KMS-11 (cell line): ENCODE measurements at regions not wholly inside any gene's neighbourhood (a gene's known extent, or its start where the extent isn't known, plus 50 kb on each side); places are given as distances from the start of the nearest gene placed in this dataset.

Experiments used
- H2AFZ ChIP-seq: fragments of 200-600 bp; sonication (generic); 2 replicates; pipeline ENCODE4 v1.6.1; 2016; ENCODE audit warnings: antibody characterized with exemption, mixed run types, low read depth
- H3K27ac ChIP-seq: fragments of 200-600 bp; sonication (generic); 2 replicates; pipeline ENCODE4 v1.6.1; 2016; ENCODE audit warnings: mild to moderate bottlenecking, mixed run types
- H3K27me3 ChIP-seq: fragments of 200-600 bp; sonication (generic); 2 replicates; pipeline ENCODE4 v1.6.1; 2017; ENCODE audit warnings: mild to moderate bottlenecking, low read depth, mixed run types, moderate library complexity; ENCODE audit not compliant: insufficient read depth
- H3K36me3 ChIP-seq: fragments of 200-600 bp; sonication (generic); 2 replicates; pipeline ENCODE4 v1.6.1; 2017; ENCODE audit warnings: mild to moderate bottlenecking, mixed run types; ENCODE audit not compliant: insufficient read depth
- H3K4me1 ChIP-seq: fragments of 200-600 bp; sonication (generic); 2 replicates; pipeline ENCODE4 v1.6.1; 2016; ENCODE audit warnings: mild to moderate bottlenecking, low read depth, mixed run types; ENCODE audit not compliant: poor library complexity, severe bottlenecking
- H3K4me2 ChIP-seq: fragments of 200-600 bp; sonication (generic); 2 replicates; pipeline ENCODE4 v1.7.0; 2016; ENCODE audit warnings: mild to moderate bottlenecking, mixed run types
- H3K4me3 ChIP-seq: fragments of 200-600 bp; sonication (generic); IDR thresholded peaks from 2 replicates; pipeline ENCODE4 v1.6.1; 2017; ENCODE audit warnings: low read depth, low read length, mixed read lengths; ENCODE audit not compliant: insufficient read depth
- H3K79me2 ChIP-seq: fragments of 200-600 bp; sonication (generic); 2 replicates; pipeline ENCODE4 v1.6.1; 2016; ENCODE audit warnings: low read depth, mixed run types; ENCODE audit not compliant: insufficient read depth
- H3K9ac ChIP-seq: fragments of 200-600 bp; sonication (generic); 2 replicates; pipeline ENCODE4 v1.6.1; 2016; ENCODE audit warnings: mild to moderate bottlenecking, mixed run types
- H4K20me1 ChIP-seq: fragments of 200-600 bp; sonication (generic); 2 replicates; pipeline ENCODE4 v1.6.1; 2016; ENCODE audit warnings: mild to moderate bottlenecking, mixed run types; ENCODE audit not compliant: insufficient read depth
- CTCF ChIP-seq: fragments of 200-600 bp; sonication (generic); conservative IDR thresholded peaks from 2 replicates; pipeline ENCODE4 v1.6.1; 2017; ENCODE audit warnings: low read depth, mild to moderate bottlenecking, antibody characterized with exemption, low read length, moderate library complexity, mixed read lengths

GRCh38 chr13:85363504-85363903, 435.7 kb downstream of the SLITRK6 start:
- H3K27me3 ChIP-seq = no peaks in the 10 kb centered on the region
- no peak overlapping the region for H3K4me3 ChIP-seq
- no peak for TF ChIP-seq CTCF
- H3K9ac ChIP-seq = no peak overlapping the region
- H3K4me1 ChIP-seq = peaks cover 21% of the 10 kb centered on the region
- no peaks in the 10 kb centered on the region for H4K20me1 ChIP-seq
- H3K36me3 ChIP-seq = no peaks in the 10 kb centered on the region
- no peak overlapping the region for H3K27ac ChIP-seq
- no peaks in the 10 kb centered on the region for H3K79me2 ChIP-seq
- no peak overlapping the region for H2AFZ ChIP-seq
- no peak overlapping the region for H3K4me2 ChIP-seq

DNA sequence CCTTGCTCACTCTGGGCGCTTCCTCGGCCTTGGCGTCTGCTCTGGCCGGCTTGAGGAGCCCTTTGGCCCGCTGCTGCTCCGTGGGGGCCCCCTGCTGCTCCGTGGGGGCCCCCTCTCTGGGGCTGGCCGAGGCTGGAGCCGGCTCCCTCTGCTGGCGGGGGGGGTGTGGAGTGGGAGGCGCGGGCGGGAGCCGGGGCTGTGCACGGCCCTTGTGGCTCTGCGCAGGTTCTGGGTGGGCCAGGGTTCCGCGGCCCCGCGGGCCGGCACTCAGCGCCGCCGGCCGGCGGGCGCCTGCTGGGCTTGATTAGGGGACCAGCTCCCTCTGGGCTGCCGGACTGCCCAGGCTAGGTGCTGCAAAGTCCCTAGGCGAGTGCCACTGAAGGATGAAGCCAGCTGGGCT, 436.2 kb downstream of the SLITRK6 start:
- H3K4me1 ChIP-seq = peaks cover 16% of the 10 kb centered on the region
- H3K4me2 ChIP-seq = no peak overlapping the region
- H3K36me3 ChIP-seq = no peaks in the 10 kb centered on the region
- no peak overlapping the region for H3K4me3 ChIP-seq
- TF ChIP-seq CTCF = no peak
- no peaks in the 10 kb centered on the region for H4K20me1 ChIP-seq
- no peaks in the 10 kb centered on the region for H3K27me3 ChIP-seq
- H3K27ac ChIP-seq = no peak overlapping the region
- H3K9ac ChIP-seq = no peak overlapping the region
- no peaks in the 10 kb centered on the region for H3K79me2 ChIP-seq
- H2AFZ ChIP-seq = no peak overlapping the region

DNA sequence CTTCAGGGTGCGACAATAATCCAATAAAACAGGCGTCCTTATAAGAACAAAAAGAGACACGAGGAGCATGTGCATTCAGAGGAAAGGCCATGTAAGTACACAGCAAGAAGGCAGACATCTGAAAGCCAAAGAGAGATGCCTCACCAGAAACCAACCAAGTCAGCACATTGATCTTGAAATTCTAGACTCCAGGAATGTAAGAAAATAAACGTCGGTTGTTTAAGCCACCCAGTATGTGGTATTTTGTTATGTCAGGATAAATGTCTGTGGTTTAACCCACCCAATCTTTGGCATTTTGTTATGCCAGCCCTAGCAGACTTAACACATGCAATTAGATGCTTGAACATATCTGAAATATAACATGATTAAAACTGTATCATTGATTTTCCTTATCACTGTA, 452.0 kb downstream of the SLITRK6 start:
- H3K27ac ChIP-seq = no peak overlapping the region
- no peak overlapping the region for H3K9ac ChIP-seq
- H3K4me1 ChIP-seq = peaks cover 15% of the 10 kb centered on the region
- H3K4me3 ChIP-seq = no peak overlapping the region
- no peak for TF ChIP-seq CTCF
- H3K79me2 ChIP-seq = no peaks in the 10 kb centered on the region
- no peaks in the 10 kb centered on the region for H4K20me1 ChIP-seq
- H3K27me3 ChIP-seq = no peaks in the 10 kb centered on the region
- no peak overlapping the region for H2AFZ ChIP-seq
- 0 out of 2 replicates have a peak overlapping the region, but pooled peaks have one; percentile 25 for H3K4me2 ChIP-seq
- no peaks in the 10 kb centered on the region for H3K36me3 ChIP-seq

DNA sequence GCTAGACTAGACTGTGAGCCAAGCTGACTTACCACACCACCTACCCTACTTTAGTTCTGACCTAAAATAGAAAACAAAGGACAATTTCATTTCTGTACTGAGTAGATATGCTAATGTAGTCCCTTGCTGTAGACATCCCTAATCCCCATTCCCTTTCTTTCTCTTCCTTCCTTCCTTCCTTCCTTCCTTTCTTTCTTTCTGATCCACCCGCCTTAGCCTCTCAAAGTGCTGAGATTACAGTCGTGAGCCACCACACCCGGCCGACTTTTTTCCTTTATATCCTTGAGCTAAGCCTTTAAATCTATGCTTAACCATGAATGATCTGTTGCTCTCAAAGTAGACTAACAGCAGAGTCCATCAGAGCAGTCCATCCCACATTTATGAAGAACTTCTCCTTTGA, 465.0 kb downstream of the SLITRK6 start:
- H3K9ac ChIP-seq = no peak overlapping the region
- no peaks in the 10 kb centered on the region for H3K27me3 ChIP-seq
- no peak overlapping the region for H3K4me2 ChIP-seq
- H3K4me3 ChIP-seq = no peak overlapping the region
- no peak for TF ChIP-seq CTCF
- H3K27ac ChIP-seq = no peak overlapping the region
- no peak overlapping the region for H2AFZ ChIP-seq
- no peaks in the 10 kb centered on the region for H3K79me2 ChIP-seq
- H3K36me3 ChIP-seq = no peaks in the 10 kb centered on the region
- H4K20me1 ChIP-seq = no peaks in the 10 kb centered on the region
- H3K4me1 ChIP-seq = no peaks in the 10 kb centered on the region
